H9 (cell line): ENCODE measurements at regions not wholly inside any gene's neighbourhood (a gene's known extent, or its start where the extent isn't known, plus 50 kb on each side); places are given as distances from the start of the nearest gene placed in this dataset.

Experiments
- DNase-seq: peaks from one replicate; pipeline ENCODE4 v3.0.0-alpha.2; 2017
- H2AFZ ChIP-seq: one replicate; pipeline ENCODE4 v1.6.1; 2013; ENCODE audit warnings: mild to moderate bottlenecking, low read length, control low read depth, moderate library complexity
- H2AK5ac ChIP-seq: 2 replicates; pipeline ENCODE4 v1.6.1; 2013; ENCODE audit warnings: low read length, control low read depth, mixed read lengths; ENCODE audit not compliant: insufficient read length
- H2BK120ac ChIP-seq: one replicate; pipeline ENCODE4 v1.6.1; 2013; ENCODE audit warnings: low read depth, mild to moderate bottlenecking, low read length, control low read depth, inconsistent platforms; ENCODE audit not compliant: poor library complexity, severe bottlenecking
- H2BK12ac ChIP-seq: 2 replicates; pipeline ENCODE4 v1.6.1; 2013; ENCODE audit warnings: low read length, control low read depth, mixed read lengths, low read depth; ENCODE audit not compliant: insufficient read length
- H2BK15ac ChIP-seq: 2 replicates; pipeline ENCODE4 v1.6.1; 2013; ENCODE audit warnings: low read depth, low read length, control low read depth
- H2BK20ac ChIP-seq: one replicate; pipeline ENCODE4 v1.6.1; 2013; ENCODE audit warnings: low read depth, mild to moderate bottlenecking, low read length, control low read depth, inconsistent platforms; ENCODE audit not compliant: poor library complexity, severe bottlenecking
- H2BK5ac ChIP-seq: 2 replicates; pipeline ENCODE4 v1.6.1; 2013; ENCODE audit warnings: low read length, control low read depth, mixed read lengths; ENCODE audit not compliant: insufficient read length
- H3K14ac ChIP-seq: 2 replicates; pipeline ENCODE4 v1.6.1; 2013; ENCODE audit warnings: low read length, control low read depth; ENCODE audit not compliant: insufficient read depth
- H3K18ac ChIP-seq: 2 replicates; pipeline ENCODE4 v1.6.1; 2013; ENCODE audit warnings: low read depth, mild to moderate bottlenecking, mixed read lengths, low read length, control low read depth; ENCODE audit not compliant: insufficient read length
- H3K23ac ChIP-seq: 2 replicates; pipeline ENCODE4 v1.6.1; 2013; ENCODE audit warnings: low read length, control low read depth, mixed read lengths, low read depth; ENCODE audit not compliant: insufficient read length
- H3K23me2 ChIP-seq: 2 replicates; pipeline ENCODE4 v1.6.1; 2013; ENCODE audit warnings: low read depth, mild to moderate bottlenecking, mixed read lengths, low read length, control low read depth; ENCODE audit not compliant: insufficient read length, poor library complexity, severe bottlenecking
- H3K27ac ChIP-seq: 2 replicates; pipeline ENCODE4 v1.5.1; 2013; ENCODE audit warnings: low read length, control low read depth, mixed read lengths, low read depth; ENCODE audit not compliant: insufficient read length
- H3K27me3 ChIP-seq: 2 replicates; pipeline ENCODE4 v1.6.1; 2013; ENCODE audit warnings: low read length, control low read depth, inconsistent platforms; ENCODE audit not compliant: insufficient read depth
- H3K4ac ChIP-seq: 2 replicates; pipeline ENCODE4 v1.6.1; 2013; ENCODE audit warnings: low read depth, mild to moderate bottlenecking, control low read depth, inconsistent platforms, low read length, moderate library complexity
- H3K4me1 ChIP-seq: 2 replicates; pipeline ENCODE4 v1.6.1; 2013; ENCODE audit warnings: low read length, control low read depth, inconsistent platforms; ENCODE audit not compliant: insufficient read depth
- H3K4me2 ChIP-seq: 2 replicates; pipeline ENCODE4 v1.6.1; 2013; ENCODE audit warnings: low read length, control low read depth, mixed read lengths; ENCODE audit not compliant: insufficient read length, insufficient read depth
- H3K56ac ChIP-seq: 2 replicates; pipeline ENCODE4 v1.6.1; 2013; ENCODE audit warnings: low read depth, mild to moderate bottlenecking, mixed read lengths, low read length, control low read depth; ENCODE audit not compliant: insufficient read length
- H3K79me1 ChIP-seq: 2 replicates; pipeline ENCODE4 v1.6.1; 2013; ENCODE audit warnings: low read depth, mild to moderate bottlenecking, moderate library complexity, low read length, control low read depth, inconsistent platforms; ENCODE audit not compliant: insufficient read depth, poor library complexity, severe bottlenecking
- H3K79me2 ChIP-seq: 2 replicates; pipeline ENCODE4 v1.6.1; 2013; ENCODE audit warnings: low read length, control low read depth, inconsistent platforms; ENCODE audit not compliant: insufficient read depth
- H3K9ac ChIP-seq: 2 replicates; pipeline ENCODE4 v1.6.1; 2013; ENCODE audit warnings: low read length, control low read depth, mixed read lengths; ENCODE audit not compliant: insufficient read length; ENCODE audit errors: extremely low read depth
- H3K9me3 ChIP-seq: one replicate; pipeline ENCODE4 v1.6.1; 2013; ENCODE audit warnings: low read depth, low read length, inconsistent platforms; ENCODE audit not compliant: control insufficient read depth
- H3T11ph ChIP-seq: one replicate; pipeline ENCODE4 v1.6.1; 2013; ENCODE audit warnings: mild to moderate bottlenecking, low read length, control low read depth, inconsistent platforms
- H4K20me1 ChIP-seq: one replicate; pipeline ENCODE4 v1.6.1; 2013; ENCODE audit not compliant: control insufficient read depth, insufficient read length, insufficient read depth
- H4K5ac ChIP-seq: 2 replicates; pipeline ENCODE4 v1.6.1; 2013; ENCODE audit warnings: low read depth, mild to moderate bottlenecking, mixed read lengths, low read length, control low read depth; ENCODE audit not compliant: insufficient read length
- H4K8ac ChIP-seq: replicated peaks from 2 replicates; pipeline ENCODE4 v1.6.1; 2013; ENCODE audit warnings: low read length, control low read depth, mixed read lengths, low read depth; ENCODE audit not compliant: insufficient read length
- H4K91ac ChIP-seq: 2 replicates; pipeline ENCODE4 v1.6.1; 2013; ENCODE audit warnings: low read depth, mild to moderate bottlenecking, moderate library complexity, mixed read lengths, low read length, control low read depth; ENCODE audit not compliant: insufficient read length
- H3K27ac Mint-ChIP-seq, 3 experiments: 2 replicates in 2 of 3; 3 replicates in 1 of 3; pipeline ENCODE4 v1.8.0; 2020 to 2021; ENCODE audit warnings: mixed read lengths in 3 of 3, mild to moderate bottlenecking in 1 of 3, moderate library complexity in 1 of 3
- H3K27me3 Mint-ChIP-seq: 2 replicates; pipeline ENCODE4 v1.8.0; 2021; ENCODE audit warnings: low read depth, mild to moderate bottlenecking, moderate library complexity, mixed read lengths
- H3K36me3 Mint-ChIP-seq, 3 experiments: 2 replicates in 2 of 3; 3 replicates in 1 of 3; pipeline ENCODE4 v1.8.0; 2020 to 2021; ENCODE audit warnings: low read depth in 3 of 3, mixed read lengths in 3 of 3; ENCODE audit not compliant: insufficient read depth in 1 of 3
- H3K4me1 Mint-ChIP-seq, 2 experiments: 2 replicates each; pipeline ENCODE4 v1.8.0; 2020; ENCODE audit warnings: mixed read lengths in 2 of 2
- H3K4me3 Mint-ChIP-seq, 2 experiments: 2 replicates in 1 of 2; 3 replicates in 1 of 2; pipeline ENCODE4 v1.8.0; 2020 to 2021; ENCODE audit warnings: mild to moderate bottlenecking in 2 of 2, mixed read lengths in 2 of 2, moderate library complexity in 1 of 2
- H3K9me3 Mint-ChIP-seq, 2 experiments: 2 replicates in 1 of 2; 3 replicates in 1 of 2; pipeline ENCODE4 v1.8.0; 2020; ENCODE audit warnings: mild to moderate bottlenecking in 2 of 2, mixed read lengths in 2 of 2, moderate library complexity in 1 of 2
- CTCF ChIP-seq: fragments of 200-600 bp; sonication (generic); conservative IDR thresholded peaks from 3 replicates; pipeline ENCODE4 v1.8.0; 2021; ENCODE audit warnings: antibody characterized with exemption, mild to moderate bottlenecking
- WGBS: extraction: QIAGEN DNeasy Blood & Tissue Kit; methylation state at CpG from one replicate; pipeline ENCODE4 v1.1.7; 2013; ENCODE audit warnings: missing lambda C conversion rate, low lambda C conversion rate, mixed read lengths; ENCODE audit not compliant: insufficient read length; ENCODE audit errors: extremely low coverage; 5-methylcytosine and 5-hydroxymethylcytosine counted together

- no CpG with 5 or more reads among the region's 6 CpGs for WGBS
- Histone ChIP-seq H2AFZ (peak overlapping the region; percentile 59), H3K9ac (no peak overlapping the region), H3K4me2 (no peak overlapping the region), H2AK5ac (no peak overlapping the region), H3K4me1 (peaks cover 3% of the 10 kb centered on the region; the same call in 1 of the 2 replicates), H3K23ac (no peak overlapping the region), H3T11ph (no peak overlapping the region), H3K79me2 (no peaks in the 10 kb centered on the region), H2BK12ac (no peak overlapping the region), H3K9me3 (no peaks in the 10 kb centered on the region), H3K18ac (no peak overlapping the region), H2BK15ac (no peak overlapping the region), H4K5ac (no peak overlapping the region), H3K56ac (no peak overlapping the region), H3K4ac (no peak overlapping the region), H2BK120ac (no peak overlapping the region), H3K14ac (no peak overlapping the region), H4K91ac (no peak overlapping the region), H3K27me3 (no peaks in the 10 kb centered on the region), H3K79me1 (no peaks in the 10 kb centered on the region), H3K23me2 (no peaks in the 10 kb centered on the region), H2BK5ac (no peak overlapping the region), H4K20me1 (no peaks in the 10 kb centered on the region), H2BK20ac (no peak overlapping the region), H4K8ac (no peak overlapping the region), H3K27ac (no peak overlapping the region)
- H3K4me3 Mint-ChIP-seq, result no peak overlapping the region
- no peak overlapping the region; a peak in 1 of 7 replicates for H3K27ac Mint-ChIP-seq
- peaks cover 12 to 14% of the 10 kb centered on the region in 2 experiments for H3K4me1 Mint-ChIP-seq
- TF ChIP-seq CTCF, result no peak
- DNase-seq, result no peak
- H3K27me3 Mint-ChIP-seq, result no peaks in the 10 kb centered on the region; the same call in none of the 2 replicates
- no peaks in the 10 kb centered on the region; a peak in 1 of 7 replicates for H3K36me3 Mint-ChIP-seq
- H3K9me3 Mint-ChIP-seq, result no peaks in the 10 kb centered on the region
These were observed 120.0 kb downstream of the AQP4 start for GRCh38 chr18:26745288-26746181.
